ENCODE measurements at regions not wholly inside any gene's neighbourhood (a gene's known extent, or its start where the extent isn't known, plus 50 kb on each side); places are given as distances from the start of the nearest gene placed in this dataset.
A peak's percentile ranks its signal among the peaks of the same experiment; 100 is the strongest.

DNA sequence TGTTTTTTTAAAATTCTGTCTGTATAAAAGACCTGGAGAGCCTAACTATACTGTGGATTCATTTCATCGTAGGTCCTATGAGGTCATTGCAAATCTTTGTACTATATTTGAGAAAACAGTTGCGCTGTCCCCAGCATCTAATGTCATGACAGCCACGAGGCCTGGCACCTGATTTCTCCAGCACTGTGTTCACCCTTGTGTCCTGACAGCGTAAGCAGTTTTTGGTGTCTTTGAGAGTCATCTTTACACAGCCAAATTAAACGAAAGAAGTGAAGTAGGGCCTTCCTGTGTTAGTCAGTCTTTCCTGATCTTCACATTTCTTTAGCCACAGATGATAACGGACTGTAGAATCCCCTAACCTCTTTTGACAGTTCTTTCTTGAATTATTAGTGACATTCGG lies 70.6 kb upstream of the PHACTR2 start:
- TF ChIP-seq CTCF (IDR thresholded peaks at IDR 0.05): no peak
- H3K4me3 Mint-ChIP-seq: no peak overlapping the region
- H3K4me1 Mint-ChIP-seq (ENCODE audit: low read depth): peaks cover 12% of the 10 kb centered on the region
- no peaks in the 10 kb centered on the region for H3K27me3 Mint-ChIP-seq
- POLR2A ChIA-PET: no interaction called here
- CTCF ChIA-PET: no interaction called here
- H3K27ac Mint-ChIP-seq: no peak overlapping the region
- no peaks in the 10 kb centered on the region for H3K9me3 Mint-ChIP-seq
- ATAC-seq (peak; percentile 55), DNase-seq (no peak)
- no peaks in the 10 kb centered on the region for H3K36me3 Mint-ChIP-seq (ENCODE audit: low read depth)
- intact Hi-C loops (cut with micrococcal nuclease): no loop called here

DNA sequence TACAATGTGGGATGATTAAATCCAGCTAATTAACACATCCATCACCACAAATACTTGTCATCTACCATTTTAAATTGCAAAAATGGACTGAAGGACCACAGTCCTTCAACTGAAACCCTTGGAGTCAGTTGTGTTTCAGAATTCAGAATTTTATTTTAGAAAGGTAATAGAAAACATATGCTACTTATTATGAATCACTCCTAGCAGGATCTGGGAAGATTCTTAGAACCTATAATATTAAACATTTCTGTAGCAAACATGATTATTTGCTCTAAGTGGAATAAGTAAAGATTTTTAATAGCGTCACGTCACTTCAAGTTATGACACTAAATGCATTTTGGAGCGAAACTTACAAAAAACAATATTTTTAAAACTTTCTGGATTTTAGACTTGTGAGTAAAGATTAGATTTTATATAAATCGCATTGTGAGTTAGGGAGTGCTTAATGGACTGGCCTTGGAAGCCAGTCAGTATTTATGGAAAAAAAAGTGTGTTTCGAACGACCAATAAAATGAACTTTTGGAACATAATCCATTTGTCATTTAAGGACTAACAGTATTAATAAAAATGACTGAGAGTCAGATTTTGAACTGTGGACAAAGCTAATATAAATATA lies 71.8 kb upstream of the PHACTR2 start:
- intact Hi-C loops (cut with micrococcal nuclease): no loop called here
- H3K27ac Mint-ChIP-seq: no peak overlapping the region

DNA sequence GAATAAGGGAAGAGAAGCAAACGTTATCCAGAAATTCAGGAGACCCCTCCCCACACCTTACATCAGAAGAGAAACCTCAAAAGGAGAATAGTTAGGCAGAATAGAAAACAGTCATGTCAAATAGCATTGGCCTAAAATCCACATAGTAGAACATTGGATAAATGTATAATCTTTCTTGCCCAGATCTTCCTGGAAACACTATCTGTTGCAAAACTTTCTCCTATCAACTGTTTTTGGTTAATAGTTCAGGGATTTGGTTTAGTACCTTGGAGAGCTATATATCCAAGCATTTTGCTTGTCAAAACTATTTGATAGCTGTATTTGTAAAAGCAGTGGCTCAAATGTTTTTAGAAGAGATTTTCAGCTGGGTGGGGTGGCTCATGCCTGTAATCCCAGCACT lies 74.3 kb upstream of the PHACTR2 start:
- Mint-ChIP-seq H3K4me3 (no peak overlapping the region), H3K27me3 (no peaks in the 10 kb centered on the region), H3K27ac (no peak overlapping the region), H3K36me3 (ENCODE audit: low read depth) (no peaks in the 10 kb centered on the region), H3K4me1 (ENCODE audit: low read depth) (peaks cover 7% of the 10 kb centered on the region), H3K9me3 (no peaks in the 10 kb centered on the region)
- TF ChIP-seq CTCF (IDR thresholded peaks at IDR 0.05): no peak
- DNase-seq (no peak), ATAC-seq (no peak)
- CTCF ChIA-PET: no interaction called here
- POLR2A ChIA-PET: no interaction called here
- intact Hi-C loops (cut with micrococcal nuclease): no loop called here

More for the DNA sequence above, 71.8 kb upstream of the PHACTR2 start:
- Mint-ChIP-seq H3K4me3 (no peak overlapping the region), H3K27me3 (no peaks in the 10 kb centered on the region), H3K9me3 (no peaks in the 10 kb centered on the region), H3K36me3 (ENCODE audit: low read depth) (no peaks in the 10 kb centered on the region), H3K4me1 (ENCODE audit: low read depth) (peaks cover 5% of the 10 kb centered on the region)
- POLR2A ChIA-PET: no interaction called here
- DNase-seq: no peak
- no peak for TF ChIP-seq CTCF (IDR thresholded peaks at IDR 0.05)
- CTCF ChIA-PET: interaction anchor here (1.2 kb wide), 1 partner anchor 31 kb away, joined by 3 read pairs; no protein-coding TSS in a partner anchor
- no peak for ATAC-seq

DNA sequence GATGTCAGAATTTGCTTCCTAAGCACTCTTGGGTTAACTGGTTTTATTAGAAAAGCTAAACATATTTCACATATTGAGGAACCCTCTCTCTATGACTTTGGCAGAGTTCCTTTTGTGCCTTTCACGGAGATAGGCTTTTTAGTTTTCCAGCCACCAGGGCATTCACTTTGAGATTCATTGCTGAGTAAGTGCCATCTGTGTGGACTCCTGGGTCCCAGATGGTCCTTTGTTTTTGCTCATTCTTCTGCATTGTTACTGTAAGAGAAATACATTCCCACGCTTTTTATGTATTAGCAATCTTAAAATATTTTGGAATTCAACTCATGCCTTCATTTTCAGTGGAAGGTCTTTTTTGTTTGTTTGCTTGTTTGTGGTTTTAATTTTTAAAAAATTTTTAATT lies 76.3 kb upstream of the PHACTR2 start:
- CTCF ChIA-PET: interaction anchor here (0.9 to 1.4 kb wide), 2 partner anchors 340 to 412 kb away, joined by 3 to 4 read pairs; no protein-coding TSS in a partner anchor
- TF ChIP-seq CTCF (IDR thresholded peaks at IDR 0.05): no peak
- DNase-seq (no peak), ATAC-seq (no peak)
- Mint-ChIP-seq H3K27me3 (no peaks in the 10 kb centered on the region), H3K4me1 (ENCODE audit: low read depth) (peaks cover 13% of the 10 kb centered on the region), H3K36me3 (ENCODE audit: low read depth) (no peaks in the 10 kb centered on the region), H3K27ac (no peak overlapping the region), H3K4me3 (no peak overlapping the region), H3K9me3 (no peaks in the 10 kb centered on the region)
- POLR2A ChIA-PET: no interaction called here
- intact Hi-C loops (cut with micrococcal nuclease): no loop called here

DNA sequence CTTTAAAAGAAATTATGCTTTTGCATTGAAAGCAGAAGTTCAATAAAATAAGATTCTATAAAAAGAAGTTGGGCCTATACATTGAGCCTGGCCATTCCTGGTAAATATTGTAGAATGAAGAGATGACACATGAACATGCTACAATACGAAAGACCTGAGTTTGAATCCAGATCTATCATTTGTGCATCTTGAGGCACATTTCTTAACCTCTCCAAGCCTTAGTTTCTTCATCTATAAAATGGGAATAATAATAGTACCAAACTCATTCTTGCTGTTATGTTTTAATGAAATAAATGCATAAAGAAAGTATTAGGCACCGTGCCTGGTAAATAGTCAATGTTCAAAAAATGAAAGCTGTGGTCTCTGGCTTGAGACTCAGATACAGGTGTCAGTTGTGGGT lies 76.9 kb upstream of the PHACTR2 start:
- ATAC-seq (no peak), DNase-seq (no peak)
- Mint-ChIP-seq H3K27me3 (no peaks in the 10 kb centered on the region), H3K27ac (no peak overlapping the region), H3K4me1 (ENCODE audit: low read depth) (peaks cover 13% of the 10 kb centered on the region), H3K9me3 (no peaks in the 10 kb centered on the region), H3K4me3 (no peak overlapping the region), H3K36me3 (ENCODE audit: low read depth) (no peaks in the 10 kb centered on the region)
- ChIA-PET POLR2A (interaction anchor here (0.7 kb wide), 1 partner anchor 10 kb away, joined by 3 read pairs; no protein-coding TSS in a partner anchor), CTCF (interaction anchor here (1.4 kb wide), 1 partner anchor 413 kb away, joined by 4 read pairs; no protein-coding TSS in a partner anchor)
- TF ChIP-seq CTCF (IDR thresholded peaks at IDR 0.05): no peak
- intact Hi-C loops (cut with micrococcal nuclease): no loop called here

Data from activated CD8-positive, alpha-beta T cell treated with anti-CD3 and anti-CD28 coated beads for 36 hours (primary cell).